ENCODE measurements at regions not wholly inside any gene's neighbourhood (a gene's known extent, or its start where the extent isn't known, plus 50 kb on each side); places are given as distances from the start of the nearest gene placed in this dataset.

DNA sequence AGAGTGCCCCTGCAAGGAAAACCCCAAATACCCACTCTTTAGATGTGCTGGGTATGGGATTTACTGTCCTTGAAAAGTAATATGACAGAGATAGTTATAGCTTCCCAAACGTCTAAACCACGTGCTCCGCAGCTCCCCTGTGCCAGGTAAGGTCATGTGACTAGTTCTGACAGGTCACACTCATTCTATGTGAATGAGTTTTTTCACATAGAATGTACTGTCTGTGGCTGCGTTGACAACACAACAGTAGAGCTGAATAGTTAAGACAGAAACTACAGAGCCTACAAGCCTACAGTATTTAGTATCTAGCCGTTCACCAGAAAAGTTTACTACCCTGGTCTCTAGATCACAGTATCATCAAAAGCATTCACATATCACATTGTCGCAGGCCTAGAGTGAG is 236.2 kb downstream of the ETS1 start:
- TF ChIP-seq, protein P1, sequence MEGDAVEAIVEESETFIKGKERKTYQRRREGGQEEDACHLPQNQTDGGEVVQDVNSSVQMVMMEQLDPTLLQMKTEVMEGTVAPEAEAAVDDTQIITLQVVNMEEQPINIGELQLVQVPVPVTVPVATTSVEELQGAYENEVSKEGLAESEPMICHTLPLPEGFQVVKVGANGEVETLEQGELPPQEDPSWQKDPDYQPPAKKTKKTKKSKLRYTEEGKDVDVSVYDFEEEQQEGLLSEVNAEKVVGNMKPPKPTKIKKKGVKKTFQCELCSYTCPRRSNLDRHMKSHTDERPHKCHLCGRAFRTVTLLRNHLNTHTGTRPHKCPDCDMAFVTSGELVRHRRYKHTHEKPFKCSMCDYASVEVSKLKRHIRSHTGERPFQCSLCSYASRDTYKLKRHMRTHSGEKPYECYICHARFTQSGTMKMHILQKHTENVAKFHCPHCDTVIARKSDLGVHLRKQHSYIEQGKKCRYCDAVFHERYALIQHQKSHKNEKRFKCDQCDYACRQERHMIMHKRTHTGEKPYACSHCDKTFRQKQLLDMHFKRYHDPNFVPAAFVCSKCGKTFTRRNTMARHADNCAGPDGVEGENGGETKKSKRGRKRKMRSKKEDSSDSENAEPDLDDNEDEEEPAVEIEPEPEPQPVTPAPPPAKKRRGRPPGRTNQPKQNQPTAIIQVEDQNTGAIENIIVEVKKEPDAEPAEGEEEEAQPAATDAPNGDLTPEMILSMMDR (conservative IDR thresholded peaks at IDR 0.05; ENCODE audit: low read length) = no peak
- TF ChIP-seq EZH2phosphoT487 (IDR thresholded peaks at IDR 0.05; ENCODE audit: borderline replicate concordance, low read depth, low read length) = no peak
